ENCODE measurements at regions not wholly inside any gene's neighbourhood (a gene's known extent, or its start where the extent isn't known, plus 50 kb on each side); places are given as distances from the start of the nearest gene placed in this dataset.

GRCh38 chr3:139732729-139733128 lies 55.0 kb upstream of the NMNAT3 start:
- Histone ChIP-seq H3K36me3 (no peaks in the 10 kb centered on the region), H3K9me3 (no peaks in the 10 kb centered on the region), H3K4me1 (no peaks in the 10 kb centered on the region), H3K27ac (no peak overlapping the region), H3K27me3 (no peaks in the 10 kb centered on the region), H3K4me3 (no peak overlapping the region)
- 71 to 94% methylated on average over 1 of the region's 1 CpG for WGBS, 2 donors
- TF ChIP-seq CTCF (IDR thresholded peaks at IDR 0.05) (no peak), POLR2A (IDR thresholded peaks at IDR 0.05) (no peak), EP300 (IDR thresholded peaks at IDR 0.05) (no peak)
- DNase-seq (ENCODE audit: low spot score in 2 of 2), result no peak

- no peaks in the 10 kb centered on the region for H3K36me3 ChIP-seq
- WGBS, 2 donors, result 80 to 85% methylated on average over 2 of the region's 2 CpGs
- no peaks in the 10 kb centered on the region for H3K27me3 ChIP-seq
- H3K27ac ChIP-seq, result no peak overlapping the region
- H3K9me3 ChIP-seq, result no peaks in the 10 kb centered on the region
- DNase-seq (ENCODE audit: low spot score in 2 of 2), result no peak
- no peak overlapping the region for H3K4me3 ChIP-seq
- no peaks in the 10 kb centered on the region for H3K4me1 ChIP-seq
- TF ChIP-seq EP300 (IDR thresholded peaks at IDR 0.05), result no peak
- TF ChIP-seq CTCF (IDR thresholded peaks at IDR 0.05), result no peak
- TF ChIP-seq POLR2A (IDR thresholded peaks at IDR 0.05), result no peak
Observed at GRCh38 chr3:139729300-139729699, 51.5 kb upstream of the NMNAT3 start.

GRCh38 chr3:139728414-139728813 lies 50.6 kb upstream of the NMNAT3 start:
- H3K4me1 ChIP-seq, result no peaks in the 10 kb centered on the region
- 82 to 85% methylated on average over 5 of the region's 5 CpGs for WGBS, 2 donors
- no peaks in the 10 kb centered on the region for H3K36me3 ChIP-seq
- DNase-seq (ENCODE audit: low spot score in 2 of 2), result no peak
- H3K27ac ChIP-seq, result no peak overlapping the region
- no peaks in the 10 kb centered on the region for H3K27me3 ChIP-seq
- H3K4me3 ChIP-seq, result no peak overlapping the region
- no peak for TF ChIP-seq CTCF (IDR thresholded peaks at IDR 0.05)
- H3K9me3 ChIP-seq, result no peaks in the 10 kb centered on the region

Data from tibial nerve (tissue), 4 donors.